ENCODE measurements at regions not wholly inside any gene's neighbourhood (a gene's known extent, or its start where the extent isn't known, plus 50 kb on each side); places are given as distances from the start of the nearest gene placed in this dataset.
"Not testable (repeated sequence)": the region's sequence is repeated elsewhere in the genome, so short reads cannot be mapped to it uniquely, and the experiment has no call there.

- no peak for DNase-seq
Observed at GRCh38 chr5:163022582-163023128, 414.7 kb upstream of the CCNG1 start.

GRCh38 chr5:163023846-163024245 is 413.5 kb upstream of the CCNG1 start:
- no peak for DNase-seq

- no peak for DNase-seq
Observed at GRCh38 chr5:163024936-163025335, 412.5 kb upstream of the CCNG1 start.

- DNase-seq = no peak
Observed at GRCh38 chr5:163033656-163034055, 403.7 kb upstream of the CCNG1 start.

GRCh38 chr5:163041254-163041653 is 396.1 kb upstream of the CCNG1 start:
- no peak for DNase-seq

- no peak for DNase-seq
Observed at GRCh38 chr5:163079618-163080017, 357.8 kb upstream of the CCNG1 start.

- no peak for DNase-seq
Observed at GRCh38 chr5:163089230-163089629, 348.2 kb upstream of the CCNG1 start.

- DNase-seq = no peak
Observed at GRCh38 chr5:163089926-163090325, 347.5 kb upstream of the CCNG1 start.

GRCh38 chr5:163094492-163095180 is 342.8 kb upstream of the CCNG1 start:
- no peak for DNase-seq

- DNase-seq = no peak
Observed at GRCh38 chr5:163104464-163104863, 332.9 kb upstream of the CCNG1 start.

GRCh38 chr5:163105456-163105855 is 331.9 kb upstream of the CCNG1 start:
- DNase-seq = no peak

GRCh38 chr5:163106098-163106497 is 331.3 kb upstream of the CCNG1 start:
- DNase-seq = no peak

- no peak for DNase-seq
Observed at GRCh38 chr5:163108351-163108750, 329.0 kb upstream of the CCNG1 start.

GRCh38 chr5:163115011-163115410 is 322.4 kb upstream of the CCNG1 start:
- DNase-seq = no peak

GRCh38 chr5:163116618-163117017 is 320.8 kb upstream of the CCNG1 start:
- DNase-seq = not testable (repeated sequence)

- no peak for DNase-seq
Observed at GRCh38 chr5:163134061-163134460, 303.3 kb upstream of the CCNG1 start.

- DNase-seq = no peak
Observed at GRCh38 chr5:163135849-163136248, 301.5 kb upstream of the CCNG1 start.

GRCh38 chr5:163161512-163161911 is 275.9 kb upstream of the CCNG1 start:
- DNase-seq = no peak

- no peak for DNase-seq
Observed at GRCh38 chr5:163162645-163163044, 274.8 kb upstream of the CCNG1 start.

- DNase-seq = no peak
Observed at GRCh38 chr5:163163858-163164257, 273.5 kb upstream of the CCNG1 start.

- no peak for DNase-seq
Observed at GRCh38 chr5:163165277-163165676, 272.1 kb upstream of the CCNG1 start.

- DNase-seq = not testable (repeated sequence)
Observed at GRCh38 chr5:163170161-163170560, 267.2 kb upstream of the CCNG1 start.

- no peak for DNase-seq
Observed at GRCh38 chr5:163172540-163173338, 264.7 kb upstream of the CCNG1 start.

GRCh38 chr5:163177971-163178370 is 259.4 kb upstream of the CCNG1 start:
- DNase-seq = no peak

Data from activated T-cell treated with anti-CD3 and anti-CD28 coated beads, Interleukin-2, amount 50 U/mL, for 48 hours (primary cell).